B cell (primary cell): ENCODE measurements at regions not wholly inside any gene's neighbourhood (a gene's known extent, or its start where the extent isn't known, plus 50 kb on each side); places are given as distances from the start of the nearest gene placed in this dataset.
"Not testable (repeated sequence)": the region's sequence is repeated elsewhere in the genome, so short reads cannot be mapped to it uniquely, and the experiment has no call there.

Experiments
- ATAC-seq: fragments of 200-7000 bp; cut with Tn5 transposase; one replicate; pipeline ENCODE4 v1.10.0; 2021; ENCODE audit warnings: low read depth, mild to moderate bottlenecking, moderate number of reproducible peaks, moderate library complexity
- CTCF ChIA-PET: fragments of 350-600 bp; sonication (Branson Sonifier 250); formaldehyde crosslinking; loops from one replicate; lab custom pipeline; 2021; ENCODE audit warnings: antibody characterized with exemption, inconsistent platforms; lab: Charles Lee
- POLR2A ChIA-PET: fragments of 350-600 bp; sonication (Branson Sonifier 250); formaldehyde crosslinking; loops from one replicate; lab custom pipeline; 2021; ENCODE audit warnings: antibody characterized with exemption; lab: Charles Lee
- DNase-seq: peaks from one replicate; pipeline ENCODE4 v3.0.0; 2013
- H2AFZ ChIP-seq: 2 replicates; pipeline ENCODE4 v1.6.1; 2012; ENCODE audit warnings: mild to moderate bottlenecking, low read depth, low read length; ENCODE audit not compliant: insufficient read depth, poor library complexity, severe bottlenecking
- H3K27ac ChIP-seq, 2 donors: 1 replicate in 1 of 2; 2 replicates in 1 of 2; pipeline ENCODE4 v1.5.1; 2012 to 2013; ENCODE audit warnings: low read length in 2 of 2, mild to moderate bottlenecking in 2 of 2, moderate library complexity in 1 of 2
- H3K27me3 ChIP-seq, 4 experiments: fragments of 200-600 bp in 1 of 4; sonication (generic) in 1 of 4; replicated peaks in 1 of 4; 1 replicate in 2 of 4; 2 replicates in 2 of 4; pipeline versions ENCODE4 v1.6.1 to v1.7.0; 2013 to 2016; ENCODE audit warnings: low read length in 3 of 4, mild to moderate bottlenecking in 2 of 4, mixed read lengths in 1 of 4, moderate library complexity in 1 of 4; ENCODE audit not compliant: insufficient read depth in 4 of 4, control insufficient read depth in 3 of 4; ENCODE audit errors: control extremely low read depth in 1 of 4
- H3K36me3 ChIP-seq, 2 experiments: replicated peaks in 1 of 2; 1 replicate in 1 of 2; 2 replicates in 1 of 2; pipeline versions ENCODE4 v1.6.1 to v1.7.1; 2013; ENCODE audit warnings: low read length in 1 of 2; ENCODE audit not compliant: insufficient read depth in 2 of 2, control insufficient read depth in 1 of 2; ENCODE audit errors: control extremely low read depth in 1 of 2, extremely low read depth in 1 of 2
- H3K4me1 ChIP-seq, 2 donors: fragments of 200-600 bp in 1 of 2; sonication (generic) in 1 of 2; 1 replicate in 1 of 2; 2 replicates in 1 of 2; pipeline versions ENCODE4 v1.5.1 to v1.6.1; 2013 to 2017; ENCODE audit warnings: low read length in 2 of 2; ENCODE audit not compliant: control insufficient read depth in 2 of 2, insufficient read depth in 2 of 2
- H3K4me2 ChIP-seq: replicated peaks from 2 replicates; pipeline ENCODE3; 2012; ENCODE audit warnings: mild to moderate bottlenecking, low read depth, low read length; ENCODE audit not compliant: poor library complexity, severe bottlenecking
- H3K4me3 ChIP-seq, 5 experiments: fragments of 200-600 bp in 1 of 5; sonication (generic) in 1 of 5; 1 replicate in 3 of 5; 2 replicates in 2 of 5; pipeline versions ENCODE4 v1.5.1 to v1.7.0; 2011 to 2016; ENCODE audit warnings: low read length in 4 of 5, mild to moderate bottlenecking in 4 of 5, low read depth in 2 of 5, control low read depth in 1 of 5, moderate library complexity in 1 of 5; ENCODE audit not compliant: insufficient read depth in 1 of 5; ENCODE audit errors: control extremely low read depth in 1 of 5, extremely low read depth in 1 of 5
- H3K79me2 ChIP-seq: fragments of 200-600 bp; sonication (generic); one replicate; pipeline ENCODE4 v1.6.0; 2016; ENCODE audit warnings: low read length; ENCODE audit not compliant: control insufficient read depth, insufficient read depth
- H3K9ac ChIP-seq: fragments of 200-600 bp; sonication (generic); 2 replicates; pipeline ENCODE4 v1.6.1; 2017; ENCODE audit warnings: mild to moderate bottlenecking, low read length, moderate library complexity
- H3K9me3 ChIP-seq, 3 donors: one replicate each; pipeline versions ENCODE4 v1.6.1 to v1.7.1; 2013; ENCODE audit warnings: low read length in 2 of 3; ENCODE audit not compliant: control insufficient read depth in 2 of 3, insufficient read depth in 1 of 3; ENCODE audit errors: control extremely low read depth in 1 of 3
- H4K20me1 ChIP-seq: 2 replicates; pipeline ENCODE4 v1.6.0; 2012; ENCODE audit warnings: mild to moderate bottlenecking, low read length; ENCODE audit not compliant: insufficient read depth, control insufficient read depth, poor library complexity, severe bottlenecking
- H3K27ac Mint-ChIP-seq: one replicate; pipeline ENCODE4 v1.8.0; 2021; ENCODE audit warnings: mixed read lengths
- H3K27me3 Mint-ChIP-seq: one replicate; pipeline ENCODE4 v1.8.0; 2021; ENCODE audit warnings: mixed read lengths
- H3K4me1 Mint-ChIP-seq: one replicate; pipeline ENCODE4 v1.8.0; 2021; ENCODE audit warnings: mixed read lengths
- H3K4me3 Mint-ChIP-seq: one replicate; pipeline ENCODE4 v1.8.0; 2021; ENCODE audit warnings: mixed read lengths
- H3K9me3 Mint-ChIP-seq: one replicate; pipeline ENCODE4 v1.8.0; 2022; ENCODE audit warnings: mixed read lengths; ENCODE audit not compliant: insufficient read depth
- EZH2 ChIP-seq: IDR thresholded peaks from 2 replicates; pipeline ENCODE4 v1.6.1; 2012; ENCODE audit warnings: borderline replicate concordance, low read depth, mild to moderate bottlenecking, moderate library complexity, low read length; ENCODE audit not compliant: insufficient read depth, poor library complexity, severe bottlenecking
- WGBS: methylation state at CpG from one replicate; pipeline ENCODE4 v1.1.5; 2013; ENCODE audit warnings: missing lambda C conversion rate; ENCODE audit not compliant: insufficient coverage; 5-methylcytosine and 5-hydroxymethylcytosine counted together
- intact Hi-C: fragments of 100-400 bp; cut with micrococcal nuclease; formaldehyde crosslinking; loops from one replicate; pipeline ENCODE4 v1.10.0; 2022
- TF ChIP-seq, protein P1 (sequence below): fragments of 200-600 bp; IDR thresholded peaks from one replicate; pipeline ENCODE4 v1.8.0; 2022; ENCODE audit warnings: antibody characterized with exemption, mild to moderate bottlenecking

GRCh38 chr4:4643743-4644142, 101.9 kb upstream of the STX18 start:
- H3K9ac ChIP-seq, intact Hi-C loops, H2AFZ ChIP-seq, H3K4me1 ChIP-seq, H3K4me2 ChIP-seq, H3K27ac Mint-ChIP-seq, H3K9me3 Mint-ChIP-seq, H3K4me1 Mint-ChIP-seq, H3K9me3 ChIP-seq, H3K79me2 ChIP-seq, H4K20me1 ChIP-seq, H3K4me3 ChIP-seq, H3K36me3 ChIP-seq, H3K27me3 ChIP-seq, POLR2A ChIA-PET, H3K4me3 Mint-ChIP-seq, DNase-seq, ATAC-seq, H3K27me3 Mint-ChIP-seq, CTCF ChIA-PET, H3K27ac ChIP-seq: not testable (repeated sequence)
- WGBS = 91% methylated on average over 5 of the region's 6 CpGs

GRCh38 chr4:4643306-4643705, 101.5 kb upstream of the STX18 start:
- DNase-seq (no peak), ATAC-seq (no peak)
- Histone ChIP-seq H3K27me3 (no peaks in the 10 kb centered on the region), H3K4me2 (no peak overlapping the region), H3K9me3 (no peaks in the 10 kb centered on the region), H3K4me3 (no peak overlapping the region), H2AFZ (no peak overlapping the region), H3K79me2 (no peaks in the 10 kb centered on the region), H3K4me1 (no peaks in the 10 kb centered on the region), H3K9ac (no peak overlapping the region), H3K27ac (no peak overlapping the region), H4K20me1 (no peaks in the 10 kb centered on the region), H3K36me3 (no peaks in the 10 kb centered on the region)
- H3K4me3 Mint-ChIP-seq = no peak overlapping the region
- H3K27me3 Mint-ChIP-seq = no peaks in the 10 kb centered on the region
- no peak overlapping the region for H3K27ac Mint-ChIP-seq
- intact Hi-C loops = no loop called here
- no peak for TF ChIP-seq EZH2
- TF ChIP-seq, protein P1, sequence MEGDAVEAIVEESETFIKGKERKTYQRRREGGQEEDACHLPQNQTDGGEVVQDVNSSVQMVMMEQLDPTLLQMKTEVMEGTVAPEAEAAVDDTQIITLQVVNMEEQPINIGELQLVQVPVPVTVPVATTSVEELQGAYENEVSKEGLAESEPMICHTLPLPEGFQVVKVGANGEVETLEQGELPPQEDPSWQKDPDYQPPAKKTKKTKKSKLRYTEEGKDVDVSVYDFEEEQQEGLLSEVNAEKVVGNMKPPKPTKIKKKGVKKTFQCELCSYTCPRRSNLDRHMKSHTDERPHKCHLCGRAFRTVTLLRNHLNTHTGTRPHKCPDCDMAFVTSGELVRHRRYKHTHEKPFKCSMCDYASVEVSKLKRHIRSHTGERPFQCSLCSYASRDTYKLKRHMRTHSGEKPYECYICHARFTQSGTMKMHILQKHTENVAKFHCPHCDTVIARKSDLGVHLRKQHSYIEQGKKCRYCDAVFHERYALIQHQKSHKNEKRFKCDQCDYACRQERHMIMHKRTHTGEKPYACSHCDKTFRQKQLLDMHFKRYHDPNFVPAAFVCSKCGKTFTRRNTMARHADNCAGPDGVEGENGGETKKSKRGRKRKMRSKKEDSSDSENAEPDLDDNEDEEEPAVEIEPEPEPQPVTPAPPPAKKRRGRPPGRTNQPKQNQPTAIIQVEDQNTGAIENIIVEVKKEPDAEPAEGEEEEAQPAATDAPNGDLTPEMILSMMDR = no peak
- H3K4me1 Mint-ChIP-seq = no peaks in the 10 kb centered on the region
- no peaks in the 10 kb centered on the region for H3K9me3 Mint-ChIP-seq
- WGBS = 93% methylated on average over 2 of the region's 5 CpGs
- ChIA-PET POLR2A (no interaction called here), CTCF (no interaction called here)
